ENCODE measurements at regions not wholly inside any gene's neighbourhood (a gene's known extent, or its start where the extent isn't known, plus 50 kb on each side); places are given as distances from the start of the nearest gene placed in this dataset.

DNA sequence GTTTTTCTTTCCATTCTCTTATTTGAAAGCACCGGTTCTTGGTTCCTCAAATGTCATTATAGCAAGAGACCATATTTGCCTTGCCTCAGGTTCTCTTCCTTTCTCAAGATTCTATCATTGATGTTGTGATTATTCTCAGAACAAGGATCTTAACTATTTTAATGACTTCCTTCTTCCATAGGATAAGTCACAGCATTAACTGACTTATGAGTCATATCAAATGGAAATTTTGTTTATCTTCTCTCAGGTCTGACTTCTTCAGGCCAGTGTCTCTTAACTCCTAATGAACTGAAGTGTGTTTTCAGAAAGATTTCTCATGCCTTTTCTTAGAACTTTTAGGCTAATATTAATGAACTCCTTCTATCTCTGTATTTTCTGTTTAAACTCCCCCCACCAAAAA is 794.6 kb upstream of the LRRN3 start:
- H3K9me3 ChIP-seq = no peaks in the 10 kb centered on the region
- no peak for ATAC-seq
- no peak overlapping the region for H3K4me3 ChIP-seq
- WGBS, 3 donors = 84 to 93% (median 92%) methylated on average over 1 of the region's 1 CpG
- no peak for DNase-seq
- no peaks in the 10 kb centered on the region for H3K4me1 ChIP-seq
- no peaks in the 10 kb centered on the region for H3K27me3 ChIP-seq (ENCODE audit: insufficient read depth in 3 of 3, low read length in 2 of 3)
- no peaks in the 10 kb centered on the region for H3K36me3 ChIP-seq (ENCODE audit: insufficient read depth in 1 of 2, low read depth in 1 of 2)
- intact Hi-C loops (cut with DNase I) = no loop called here
- TF ChIP-seq, protein P1, sequence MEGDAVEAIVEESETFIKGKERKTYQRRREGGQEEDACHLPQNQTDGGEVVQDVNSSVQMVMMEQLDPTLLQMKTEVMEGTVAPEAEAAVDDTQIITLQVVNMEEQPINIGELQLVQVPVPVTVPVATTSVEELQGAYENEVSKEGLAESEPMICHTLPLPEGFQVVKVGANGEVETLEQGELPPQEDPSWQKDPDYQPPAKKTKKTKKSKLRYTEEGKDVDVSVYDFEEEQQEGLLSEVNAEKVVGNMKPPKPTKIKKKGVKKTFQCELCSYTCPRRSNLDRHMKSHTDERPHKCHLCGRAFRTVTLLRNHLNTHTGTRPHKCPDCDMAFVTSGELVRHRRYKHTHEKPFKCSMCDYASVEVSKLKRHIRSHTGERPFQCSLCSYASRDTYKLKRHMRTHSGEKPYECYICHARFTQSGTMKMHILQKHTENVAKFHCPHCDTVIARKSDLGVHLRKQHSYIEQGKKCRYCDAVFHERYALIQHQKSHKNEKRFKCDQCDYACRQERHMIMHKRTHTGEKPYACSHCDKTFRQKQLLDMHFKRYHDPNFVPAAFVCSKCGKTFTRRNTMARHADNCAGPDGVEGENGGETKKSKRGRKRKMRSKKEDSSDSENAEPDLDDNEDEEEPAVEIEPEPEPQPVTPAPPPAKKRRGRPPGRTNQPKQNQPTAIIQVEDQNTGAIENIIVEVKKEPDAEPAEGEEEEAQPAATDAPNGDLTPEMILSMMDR (IDR thresholded peaks at IDR 0.05) = no peak
- no peak overlapping the region for H3K27ac ChIP-seq

DNA sequence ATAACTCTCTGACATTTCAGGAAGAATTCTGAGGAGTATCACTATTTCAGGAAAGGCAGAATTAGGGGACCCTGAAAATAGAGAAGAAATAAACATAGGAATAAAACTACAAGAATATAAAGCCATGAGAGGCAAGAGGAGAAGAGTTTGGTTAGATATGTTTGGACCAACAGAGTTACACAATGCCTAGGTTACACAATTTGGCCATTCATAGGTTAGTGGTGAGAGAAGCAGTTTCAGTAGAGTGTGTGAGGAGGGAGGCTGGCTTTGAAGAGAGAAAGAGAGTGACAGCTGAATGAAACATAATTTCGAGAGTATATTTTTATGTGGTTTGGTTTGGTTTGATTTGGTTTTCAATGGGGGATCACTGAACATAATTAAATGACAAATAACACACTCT is 783.2 kb upstream of the LRRN3 start:
- TF ChIP-seq, protein P1 (IDR thresholded peaks at IDR 0.05) = no peak
- ATAC-seq = no peak
- DNase-seq = no peak
- Histone ChIP-seq H3K27me3 (ENCODE audit: insufficient read depth in 3 of 3, low read length in 2 of 3) (peaks cover 0 to 2% (median 0%) of the 10 kb centered on the region in 3 donors), H3K36me3 (ENCODE audit: insufficient read depth in 1 of 2, low read depth in 1 of 2) (no peaks in the 10 kb centered on the region), H3K4me3 (no peak overlapping the region), H3K27ac (no peak overlapping the region), H3K9me3 (no peaks in the 10 kb centered on the region), H3K4me1 (no peaks in the 10 kb centered on the region)
- WGBS, 3 donors = 54 to 68% (median 64%) methylated on average over 1 of the region's 1 CpG
- intact Hi-C loops (cut with DNase I) = no loop called here

GRCh38 chr7:110308791-110309190 is 782.1 kb upstream of the LRRN3 start:
- H3K27ac ChIP-seq = no peak overlapping the region
- H3K4me3 ChIP-seq = no peak overlapping the region
- intact Hi-C loops (cut with DNase I) = no loop called here
- no peaks in the 10 kb centered on the region for H3K4me1 ChIP-seq
- DNase-seq (no peak), ATAC-seq (no peak)
- no peaks in the 10 kb centered on the region for H3K36me3 ChIP-seq (ENCODE audit: insufficient read depth in 1 of 2, low read depth in 1 of 2)
- peaks cover 0 to 2% (median 0%) of the 10 kb centered on the region in 3 donors for H3K27me3 ChIP-seq (ENCODE audit: insufficient read depth in 3 of 3, low read length in 2 of 3)
- H3K9me3 ChIP-seq = no peaks in the 10 kb centered on the region
- WGBS, 3 donors = 87 to 91% (median 89%) methylated on average over 5 of the region's 5 CpGs
- TF ChIP-seq, protein P1 (IDR thresholded peaks at IDR 0.05) = no peak

- intact Hi-C loops (cut with DNase I) = no loop called here
- H3K36me3 ChIP-seq (ENCODE audit: insufficient read depth in 1 of 2, low read depth in 1 of 2) = no peaks in the 10 kb centered on the region
- TF ChIP-seq, protein P1 (IDR thresholded peaks at IDR 0.05) = no peak
- H3K9me3 ChIP-seq = no peaks in the 10 kb centered on the region
- DNase-seq (no peak), ATAC-seq (no peak)
- no peaks in the 10 kb centered on the region for H3K4me1 ChIP-seq
- no peak overlapping the region for H3K27ac ChIP-seq
- H3K4me3 ChIP-seq = no peak overlapping the region
- H3K27me3 ChIP-seq (ENCODE audit: insufficient read depth in 3 of 3, low read length in 2 of 3) = peaks cover 0 to 2% (median 0%) of the 10 kb centered on the region in 3 donors
Observed at GRCh38 chr7:110309941-110310340, 781.0 kb upstream of the LRRN3 start.

DNA sequence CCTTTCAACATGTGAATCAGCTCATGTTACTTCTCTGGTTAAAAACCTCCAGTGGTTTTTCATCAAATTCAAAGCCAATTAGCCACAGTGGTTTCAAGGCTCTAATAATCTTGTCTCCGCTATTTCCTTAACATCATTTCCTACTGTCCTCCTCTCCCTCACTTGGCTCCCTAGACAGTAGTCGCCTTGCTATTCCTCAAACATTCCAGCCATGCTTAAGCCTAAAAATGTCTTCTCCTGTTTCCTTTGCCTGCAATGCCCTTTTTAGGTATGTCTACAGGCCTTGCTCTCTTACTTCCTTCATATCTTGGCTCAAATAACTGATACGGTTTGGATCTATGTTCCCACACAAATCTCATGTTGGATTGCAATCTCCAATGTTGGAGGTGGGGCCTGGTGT is 779.4 kb upstream of the LRRN3 start:
- H3K27me3 ChIP-seq (ENCODE audit: insufficient read depth in 3 of 3, low read length in 2 of 3) = peaks cover 0 to 2% (median 0%) of the 10 kb centered on the region in 3 donors
- H3K9me3 ChIP-seq = no peaks in the 10 kb centered on the region
- intact Hi-C loops (cut with DNase I) = no loop called here
- ATAC-seq (no peak), DNase-seq (no peak)
- H3K4me3 ChIP-seq = no peak overlapping the region
- WGBS, 3 donors = 59 to 61% (median 60%) methylated on average over 3 of the region's 3 CpGs
- H3K4me1 ChIP-seq = no peaks in the 10 kb centered on the region
- H3K27ac ChIP-seq = no peak overlapping the region
- no peaks in the 10 kb centered on the region for H3K36me3 ChIP-seq (ENCODE audit: insufficient read depth in 1 of 2, low read depth in 1 of 2)
- TF ChIP-seq, protein P1 (IDR thresholded peaks at IDR 0.05) = no peak
